Astrocyte of the cerebellum (primary cell): ENCODE measurements at regions not wholly inside any gene's neighbourhood (a gene's known extent, or its start where the extent isn't known, plus 50 kb on each side); places are given as distances from the start of the nearest gene placed in this dataset.

Source experiments
- DNase-seq: peaks from one replicate; pipeline ENCODE4 v3.0.0-alpha.2; 2011; ENCODE audit warnings: low read depth
- H3K4me3 ChIP-seq: 2 replicates; pipeline ENCODE4 v1.5.1; 2011; ENCODE audit warnings: mild to moderate bottlenecking, low read depth, low read length, moderate library complexity
- CTCF ChIP-seq: IDR thresholded peaks from 2 replicates; pipeline ENCODE4 v1.5.1; 2012; ENCODE audit warnings: low read length, low read depth, moderate library complexity, mild to moderate bottlenecking; ENCODE audit errors: missing control alignments
- in situ Hi-C: cut with HindIII; loops from 2 replicates; pipeline ENCODE4 v1.10.0; 2017; ENCODE audit warnings: low sequenced_read_pairs

DNA sequence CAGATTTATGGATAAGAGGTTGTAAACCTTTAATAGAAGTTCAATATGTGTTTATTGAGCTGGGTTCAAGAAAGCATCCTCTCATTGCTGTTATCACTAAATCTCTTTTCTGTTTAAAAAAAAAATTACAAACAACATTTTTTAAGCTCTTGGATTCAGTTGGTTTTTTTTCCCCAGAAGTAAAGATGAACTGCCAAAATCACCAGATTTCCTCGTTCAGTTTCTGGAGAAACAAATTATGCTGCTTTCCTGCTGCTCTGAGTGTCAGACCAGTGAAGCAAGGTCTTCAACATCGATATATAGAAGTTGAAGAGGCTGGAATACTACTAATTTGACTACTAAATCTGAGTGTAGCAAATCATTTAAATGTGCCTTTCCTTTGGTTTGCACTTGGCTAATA lies 352.1 kb upstream of the IRAK1BP1 start:
- no peak for TF ChIP-seq CTCF
- no peak for DNase-seq
- in situ Hi-C loops = no loop called here
- H3K4me3 ChIP-seq = no peak overlapping the region

DNA sequence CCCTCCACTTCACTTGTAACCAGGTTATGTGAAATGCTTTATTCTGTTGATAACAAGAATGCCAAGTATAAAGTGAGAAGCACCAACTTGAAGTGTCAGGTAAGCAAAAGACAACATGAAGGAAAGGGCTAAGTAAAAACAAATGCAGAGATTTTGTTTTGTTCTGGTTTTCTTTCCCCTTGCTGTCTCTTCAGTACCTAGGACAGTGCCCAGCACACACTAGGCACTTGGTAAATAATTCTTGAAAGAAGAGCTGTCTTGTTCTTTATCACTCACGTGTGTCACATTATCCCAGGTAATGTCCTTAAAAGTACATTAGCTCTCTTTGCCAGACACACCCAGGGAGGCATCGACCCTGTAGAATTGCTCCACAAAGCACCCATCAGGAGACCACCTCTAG lies 350.0 kb upstream of the IRAK1BP1 start:
- DNase-seq = no peak
- in situ Hi-C loops = no loop called here
- no peak for TF ChIP-seq CTCF
- H3K4me3 ChIP-seq = no peak overlapping the region

DNA sequence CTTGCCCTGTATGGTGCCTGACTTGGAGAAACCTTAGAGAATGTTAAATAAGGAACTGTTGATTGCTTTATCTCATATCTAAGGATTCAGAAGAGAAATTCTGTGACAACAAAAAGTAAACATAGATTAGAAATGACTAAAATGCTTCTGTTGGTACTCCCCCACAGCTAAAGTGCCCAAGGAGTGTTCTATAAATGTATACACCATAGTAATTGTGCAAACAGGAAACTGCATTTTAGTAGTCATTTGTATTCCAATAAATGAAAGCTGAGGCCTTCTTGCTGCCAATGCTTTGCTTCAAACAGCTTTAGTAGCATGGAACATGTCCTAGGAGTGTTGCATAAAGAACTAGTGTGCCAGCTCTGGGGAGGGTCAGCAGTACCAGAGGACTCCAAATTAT lies 343.7 kb upstream of the IRAK1BP1 start:
- in situ Hi-C loops = no loop called here
- no peak overlapping the region for H3K4me3 ChIP-seq
- no peak for TF ChIP-seq CTCF
- no peak for DNase-seq

DNA sequence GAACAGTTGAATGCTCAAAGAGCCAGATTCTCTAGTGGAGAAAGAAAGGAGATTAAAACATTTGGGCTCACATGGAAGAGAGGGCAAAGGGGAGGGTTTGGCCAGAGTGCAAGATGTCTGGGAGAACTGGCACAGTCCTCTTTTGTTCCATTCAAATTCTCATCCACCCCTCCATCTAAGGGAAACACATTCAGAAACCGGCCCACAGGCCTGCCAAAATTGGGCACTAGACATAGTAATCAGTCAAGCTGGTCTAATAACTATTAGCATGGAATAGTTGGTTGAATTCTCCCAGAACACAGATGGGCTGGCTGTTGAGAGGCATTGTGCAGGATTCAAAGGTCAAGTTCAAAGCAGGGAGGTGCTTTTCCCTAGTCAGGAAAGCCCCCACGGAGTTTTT lies 341.4 kb upstream of the IRAK1BP1 start:
- in situ Hi-C loops = no loop called here
- H3K4me3 ChIP-seq = no peak overlapping the region
- DNase-seq = no peak
- TF ChIP-seq CTCF = no peak

- TF ChIP-seq CTCF = no peak
- DNase-seq = no peak
- no peak overlapping the region for H3K4me3 ChIP-seq
- in situ Hi-C loops = no loop called here
These were observed 340.9 kb upstream of the IRAK1BP1 start for GRCh38 chr6:78526432-78526831.

- TF ChIP-seq CTCF = no peak
- in situ Hi-C loops = no loop called here
- DNase-seq = no peak
- H3K4me3 ChIP-seq = no peak overlapping the region
These were observed 338.4 kb upstream of the IRAK1BP1 start for GRCh38 chr6:78528926-78529325.

DNA sequence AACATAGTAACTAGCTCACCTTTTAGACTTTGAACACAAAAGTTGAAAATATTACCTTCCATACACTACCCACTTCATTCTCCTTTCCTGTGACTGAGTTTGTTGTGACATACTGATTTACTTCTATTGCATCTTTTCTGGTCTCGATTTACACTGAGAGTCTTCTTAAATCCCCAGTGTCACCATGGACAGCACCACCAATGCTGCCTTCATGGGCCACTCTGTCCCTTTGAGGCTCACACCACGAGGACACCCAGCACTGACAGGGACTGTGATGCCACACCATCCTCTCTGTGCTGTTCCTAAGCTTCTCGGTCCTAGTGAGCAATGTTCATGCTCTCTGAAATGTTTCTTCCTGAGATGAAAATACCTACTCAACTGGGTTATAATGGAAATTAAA lies 337.1 kb upstream of the IRAK1BP1 start:
- in situ Hi-C loops = no loop called here
- no peak for TF ChIP-seq CTCF
- no peak overlapping the region for H3K4me3 ChIP-seq
- DNase-seq = no peak
